ENCODE measurements at regions not wholly inside any gene's neighbourhood (a gene's known extent, or its start where the extent isn't known, plus 50 kb on each side); places are given as distances from the start of the nearest gene placed in this dataset.

DNA sequence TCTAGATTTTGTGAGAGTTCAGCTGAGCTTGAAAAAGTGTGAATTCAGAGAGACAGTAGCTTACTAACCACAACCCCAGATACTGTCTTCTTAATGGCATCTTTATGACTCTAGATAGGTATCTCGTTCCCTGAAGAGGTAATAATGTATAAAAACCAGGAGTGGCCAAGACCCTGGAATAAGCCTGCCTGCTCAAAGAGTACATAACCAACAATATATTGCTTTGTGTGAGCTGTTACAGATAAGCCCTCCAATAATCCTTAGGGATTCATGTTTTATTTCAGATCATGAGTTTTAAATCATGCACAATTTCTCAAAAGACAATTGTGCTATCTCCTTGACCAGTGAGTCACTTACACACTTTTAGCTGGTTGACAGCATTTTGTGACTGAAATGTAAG lies 327.8 kb upstream of the ADGRB3 start:
- Histone ChIP-seq H3K27ac (no peak overlapping the region), H2AFZ (no peak overlapping the region), H3K27me3 (ENCODE audit: control insufficient read depth, insufficient read depth, low read length) (no peaks in the 10 kb centered on the region), H3K4me2 (ENCODE audit: low read length) (no peak overlapping the region), H3K9me3 (ENCODE audit: control insufficient read depth, low read length) (no peaks in the 10 kb centered on the region), H3K79me2 (no peaks in the 10 kb centered on the region), H3K36me3 (ENCODE audit: control insufficient read depth, insufficient read depth, low read length) (no peaks in the 10 kb centered on the region), H3K9ac (no peak overlapping the region), H3K4me3 (ENCODE audit: low read depth, low read length) (no peak overlapping the region), H3K4me1 (no peaks in the 10 kb centered on the region)
- TF ChIP-seq, protein P1, sequence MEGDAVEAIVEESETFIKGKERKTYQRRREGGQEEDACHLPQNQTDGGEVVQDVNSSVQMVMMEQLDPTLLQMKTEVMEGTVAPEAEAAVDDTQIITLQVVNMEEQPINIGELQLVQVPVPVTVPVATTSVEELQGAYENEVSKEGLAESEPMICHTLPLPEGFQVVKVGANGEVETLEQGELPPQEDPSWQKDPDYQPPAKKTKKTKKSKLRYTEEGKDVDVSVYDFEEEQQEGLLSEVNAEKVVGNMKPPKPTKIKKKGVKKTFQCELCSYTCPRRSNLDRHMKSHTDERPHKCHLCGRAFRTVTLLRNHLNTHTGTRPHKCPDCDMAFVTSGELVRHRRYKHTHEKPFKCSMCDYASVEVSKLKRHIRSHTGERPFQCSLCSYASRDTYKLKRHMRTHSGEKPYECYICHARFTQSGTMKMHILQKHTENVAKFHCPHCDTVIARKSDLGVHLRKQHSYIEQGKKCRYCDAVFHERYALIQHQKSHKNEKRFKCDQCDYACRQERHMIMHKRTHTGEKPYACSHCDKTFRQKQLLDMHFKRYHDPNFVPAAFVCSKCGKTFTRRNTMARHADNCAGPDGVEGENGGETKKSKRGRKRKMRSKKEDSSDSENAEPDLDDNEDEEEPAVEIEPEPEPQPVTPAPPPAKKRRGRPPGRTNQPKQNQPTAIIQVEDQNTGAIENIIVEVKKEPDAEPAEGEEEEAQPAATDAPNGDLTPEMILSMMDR (IDR thresholded peaks at IDR 0.05) = no peak

DNA sequence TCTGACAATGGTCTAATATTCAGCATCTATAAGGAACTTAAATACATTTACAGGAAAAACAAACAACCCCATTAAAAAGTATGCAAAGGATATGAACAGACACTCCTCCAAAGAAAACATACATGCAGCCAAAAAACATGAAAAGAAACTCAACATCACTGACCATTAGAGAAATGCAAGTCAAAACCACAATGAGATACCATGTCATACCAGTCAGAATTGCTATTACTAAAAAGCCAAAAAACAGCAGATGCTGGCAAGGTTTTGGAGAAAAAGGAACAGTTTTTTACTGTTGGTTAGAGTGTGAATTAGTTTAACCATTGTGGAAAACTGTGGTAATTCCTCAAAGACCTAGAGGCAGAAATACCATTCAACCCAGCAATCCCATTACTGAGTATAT lies 339.0 kb upstream of the ADGRB3 start:
- H3K9me3 ChIP-seq (ENCODE audit: control insufficient read depth, low read length) = no peaks in the 10 kb centered on the region

DNA sequence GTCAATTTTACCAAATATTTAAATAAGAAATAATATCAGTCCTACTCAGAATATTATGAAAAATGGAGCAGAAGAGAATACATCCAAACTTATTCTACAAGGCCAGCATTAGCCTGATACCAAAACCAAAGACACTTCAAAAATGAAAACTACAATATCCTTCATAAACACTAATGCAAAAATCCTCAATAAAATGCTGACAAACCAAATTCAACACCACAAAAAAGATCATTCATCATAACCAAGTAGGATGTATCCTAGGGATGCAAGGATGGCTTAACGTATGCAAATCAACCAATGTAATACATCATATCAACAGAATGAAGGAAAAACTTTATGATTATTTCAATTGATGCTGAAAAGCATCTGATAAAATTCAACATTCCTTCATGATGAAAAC lies 352.4 kb upstream of the ADGRB3 start:
- H3K79me2 ChIP-seq = no peaks in the 10 kb centered on the region
- H3K9me3 ChIP-seq (ENCODE audit: control insufficient read depth, low read length) = no peaks in the 10 kb centered on the region
- no peak overlapping the region for H3K27ac ChIP-seq

More for the DNA sequence above, 339.0 kb upstream of the ADGRB3 start:
- Histone ChIP-seq H3K27ac (no peak overlapping the region), H3K79me2 (no peaks in the 10 kb centered on the region), H3K27me3 (ENCODE audit: control insufficient read depth, insufficient read depth, low read length) (no peaks in the 10 kb centered on the region), H3K4me1 (no peaks in the 10 kb centered on the region), H2AFZ (no peak overlapping the region), H3K36me3 (ENCODE audit: control insufficient read depth, insufficient read depth, low read length) (no peaks in the 10 kb centered on the region), H3K9ac (no peak overlapping the region), H3K4me2 (ENCODE audit: low read length) (no peak overlapping the region), H3K4me3 (ENCODE audit: low read depth, low read length) (no peak overlapping the region)
- TF ChIP-seq, protein P1 (IDR thresholded peaks at IDR 0.05) = no peak

DNA sequence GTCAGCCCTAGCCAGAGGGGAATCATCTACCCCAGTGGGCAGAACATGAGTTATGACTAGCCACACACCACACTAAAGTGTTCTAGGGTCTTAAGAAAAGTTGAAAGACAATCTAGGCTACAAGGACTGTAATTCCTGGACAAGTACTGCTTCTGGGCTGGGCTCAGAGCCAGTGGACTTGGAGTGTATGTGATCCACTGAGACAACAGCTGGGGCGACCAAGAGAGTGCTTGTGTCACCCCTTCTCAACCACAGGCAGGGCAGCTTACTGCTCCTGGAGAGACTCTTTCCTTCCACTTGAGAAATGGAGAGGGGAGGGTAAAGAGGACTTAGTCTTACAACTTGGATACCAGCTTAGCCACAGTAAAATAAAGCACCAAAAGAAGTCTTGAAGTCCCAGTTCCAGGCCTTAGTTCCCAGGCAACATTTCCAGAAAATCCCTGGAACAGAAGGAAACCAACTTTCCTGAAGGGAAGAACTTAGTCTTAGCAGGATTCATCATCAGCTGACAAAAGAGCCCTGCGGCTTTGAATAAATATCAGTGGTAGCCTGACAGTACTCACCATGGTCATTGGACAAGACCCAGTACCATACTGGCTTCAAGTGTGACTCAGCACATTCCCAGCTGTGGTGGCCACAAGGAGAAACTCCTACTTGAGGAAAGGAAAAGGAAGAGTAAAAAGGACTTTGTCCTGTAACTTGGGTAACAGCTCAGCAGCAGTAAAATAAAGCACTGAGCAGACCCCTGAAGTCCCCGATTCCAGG lies 355.1 kb upstream of the ADGRB3 start:
- Histone ChIP-seq H3K27ac (no peak overlapping the region), H2AFZ (no peak overlapping the region), H3K9ac (no peak overlapping the region), H3K9me3 (ENCODE audit: control insufficient read depth, low read length) (no peaks in the 10 kb centered on the region), H3K79me2 (no peaks in the 10 kb centered on the region), H3K4me2 (ENCODE audit: low read length) (no peak overlapping the region), H3K27me3 (ENCODE audit: control insufficient read depth, insufficient read depth, low read length) (no peaks in the 10 kb centered on the region), H3K4me3 (ENCODE audit: low read depth, low read length) (no peak overlapping the region), H3K4me1 (no peaks in the 10 kb centered on the region), H3K36me3 (ENCODE audit: control insufficient read depth, insufficient read depth, low read length) (no peaks in the 10 kb centered on the region)
- TF ChIP-seq, protein P1 (IDR thresholded peaks at IDR 0.05) = no peak

More for the DNA sequence above, 352.4 kb upstream of the ADGRB3 start:
- TF ChIP-seq, protein P1 (IDR thresholded peaks at IDR 0.05) = no peak
- H3K4me2 ChIP-seq (ENCODE audit: low read length) = no peak overlapping the region
- no peak overlapping the region for H3K9ac ChIP-seq
- no peaks in the 10 kb centered on the region for H3K4me1 ChIP-seq
- no peak overlapping the region for H3K4me3 ChIP-seq (ENCODE audit: low read depth, low read length)
- H3K27me3 ChIP-seq (ENCODE audit: control insufficient read depth, insufficient read depth, low read length) = no peaks in the 10 kb centered on the region
- H3K36me3 ChIP-seq (ENCODE audit: control insufficient read depth, insufficient read depth, low read length) = no peaks in the 10 kb centered on the region
- no peak overlapping the region for H2AFZ ChIP-seq

DNA sequence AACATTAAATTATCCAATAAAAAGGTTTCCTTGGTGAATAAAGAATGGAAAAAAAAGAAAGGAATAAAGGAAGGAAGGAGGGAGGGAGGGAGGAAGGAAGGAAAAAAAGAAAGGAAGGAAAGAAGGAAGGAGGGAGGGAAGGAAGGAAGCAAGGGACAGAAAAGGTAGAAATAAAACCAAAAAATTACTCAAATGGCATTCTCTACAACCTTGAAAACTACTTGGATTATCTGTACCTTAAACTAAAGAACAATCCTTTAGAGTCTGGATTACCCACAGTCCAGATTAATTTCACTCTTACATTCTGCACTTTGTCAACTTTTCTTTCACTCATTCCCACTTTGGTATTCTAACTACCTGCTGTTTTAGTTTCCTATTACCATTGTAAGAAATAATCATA lies 361.8 kb upstream of the ADGRB3 start:
- no peaks in the 10 kb centered on the region for H3K79me2 ChIP-seq
- no peak overlapping the region for H2AFZ ChIP-seq
- no peak overlapping the region for H3K27ac ChIP-seq
- no peaks in the 10 kb centered on the region for H3K4me1 ChIP-seq
- H3K9me3 ChIP-seq (ENCODE audit: control insufficient read depth, low read length) = no peaks in the 10 kb centered on the region
- TF ChIP-seq, protein P1 (IDR thresholded peaks at IDR 0.05) = no peak
- H3K36me3 ChIP-seq (ENCODE audit: control insufficient read depth, insufficient read depth, low read length) = no peaks in the 10 kb centered on the region
- no peaks in the 10 kb centered on the region for H3K27me3 ChIP-seq (ENCODE audit: control insufficient read depth, insufficient read depth, low read length)
- H3K4me3 ChIP-seq (ENCODE audit: low read depth, low read length) = no peak overlapping the region
- H3K9ac ChIP-seq = no peak overlapping the region
- no peak overlapping the region for H3K4me2 ChIP-seq (ENCODE audit: low read length)
